Neural progenitor cell (in vitro differentiated cells): ENCODE measurements at regions not wholly inside any gene's neighbourhood (a gene's known extent, or its start where the extent isn't known, plus 50 kb on each side); places are given as distances from the start of the nearest gene placed in this dataset.

Experiments
- DNase-seq: peaks from one replicate; pipeline ENCODE4 v3.0.0-alpha.2; 2016; ENCODE audit warnings: low spot score
- H2AFZ ChIP-seq: fragments of 200-600 bp; sonication (generic); replicated peaks from 2 replicates; pipeline ENCODE4 v1.6.1; 2016; ENCODE audit warnings: antibody characterized with exemption
- H3F3A ChIP-seq: fragments of 200-600 bp; sonication (generic); 2 replicates; pipeline ENCODE4 v1.6.1; 2016; ENCODE audit warnings: antibody characterized with exemption, low read depth
- H3K27ac ChIP-seq: fragments of 200-600 bp; sonication (generic); 2 replicates; pipeline ENCODE4 v1.5.1; 2016; ENCODE audit warnings: mild to moderate bottlenecking
- H3K27me3 ChIP-seq: fragments of 200-600 bp; sonication (generic); 2 replicates; pipeline ENCODE4 v1.6.1; 2016; ENCODE audit warnings: mild to moderate bottlenecking, moderate library complexity
- H3K36me3 ChIP-seq: fragments of 200-600 bp; sonication (generic); 2 replicates; pipeline ENCODE4 v1.5.1; 2016
- H3K4me1 ChIP-seq: fragments of 200-600 bp; sonication (generic); 2 replicates; pipeline ENCODE4 v1.6.1; 2016; ENCODE audit warnings: mixed run types
- H3K4me2 ChIP-seq: fragments of 200-600 bp; sonication (generic); 2 replicates; pipeline ENCODE4 v1.6.1; 2016
- H3K4me3 ChIP-seq: fragments of 200-600 bp; sonication (generic); 2 replicates; pipeline ENCODE4 v1.5.1; 2016
- H3K79me2 ChIP-seq: fragments of 200-600 bp; sonication (generic); 2 replicates; pipeline ENCODE4 v1.6.1; 2016; ENCODE audit warnings: low read depth
- H3K9ac ChIP-seq: fragments of 200-600 bp; sonication (generic); 2 replicates; pipeline ENCODE4 v1.6.1; 2016
- H3K9me3 ChIP-seq: fragments of 200-600 bp; sonication (generic); 2 replicates; pipeline ENCODE4 v1.5.1; 2016; ENCODE audit warnings: low read depth
- H4K20me1 ChIP-seq: fragments of 200-600 bp; sonication (generic); 2 replicates; pipeline ENCODE4 v1.6.1; 2016; ENCODE audit warnings: low read depth
- H3K27ac Mint-ChIP-seq: 3 replicates; pipeline ENCODE4 v1.8.0; 2021; ENCODE audit warnings: mixed read lengths
- H3K27me3 Mint-ChIP-seq: 2 replicates; pipeline ENCODE4 v1.8.0; 2022; ENCODE audit warnings: low read depth, mild to moderate bottlenecking, inconsistent platforms, moderate library complexity, mixed read lengths; ENCODE audit not compliant: insufficient read depth
- H3K36me3 Mint-ChIP-seq: 3 replicates; pipeline ENCODE4 v1.8.0; 2021; ENCODE audit warnings: mixed read lengths
- H3K4me1 Mint-ChIP-seq: 3 replicates; pipeline ENCODE4 v1.8.0; 2021; ENCODE audit warnings: mixed read lengths
- H3K4me3 Mint-ChIP-seq: 3 replicates; pipeline ENCODE4 v1.8.0; 2021; ENCODE audit warnings: mild to moderate bottlenecking, moderate library complexity, mixed read lengths
- H3K9me3 Mint-ChIP-seq: 3 replicates; pipeline ENCODE4 v1.8.0; 2020; ENCODE audit warnings: mixed read lengths
- EZH2 ChIP-seq: fragments of 200-600 bp; sonication (generic); IDR thresholded peaks from 2 replicates; pipeline ENCODE4 v1.6.1; 2017; ENCODE audit warnings: antibody characterized with exemption, mild to moderate bottlenecking, moderate library complexity
- EZH2phosphoT487 ChIP-seq: fragments of 200-600 bp; sonication (generic); IDR thresholded peaks from 2 replicates; pipeline ENCODE4 v1.6.1; 2017; ENCODE audit warnings: antibody characterized with exemption
- TF ChIP-seq, protein P1 (sequence below): fragments of 200-600 bp; sonication (generic); IDR thresholded peaks from 2 replicates; pipeline ENCODE4 v1.5.1; 2017; ENCODE audit warnings: antibody characterized with exemption, mild to moderate bottlenecking

DNA sequence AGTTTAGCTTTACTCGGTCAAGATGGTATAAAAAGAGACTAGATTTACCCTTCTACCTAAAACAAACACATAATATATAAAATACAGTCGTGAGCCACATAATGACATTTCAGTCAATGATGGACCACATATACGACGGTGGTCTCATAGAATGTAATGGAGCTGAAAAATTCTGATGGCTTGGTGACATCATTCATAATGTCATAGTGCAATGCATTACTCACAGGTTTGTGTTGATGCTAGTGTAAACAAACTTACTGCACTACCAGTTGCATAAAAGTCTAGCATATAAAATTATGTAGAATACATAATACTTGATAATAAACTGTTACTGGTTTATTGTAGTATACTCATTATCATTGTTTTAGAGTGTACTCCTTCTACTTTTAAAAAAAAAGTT lies 115.9 kb upstream of the GDNF start:
- H4K20me1 ChIP-seq: no peaks in the 10 kb centered on the region
- TF ChIP-seq EZH2: no peak
- no peak for TF ChIP-seq EZH2phosphoT487
- Mint-ChIP-seq H3K27ac (no peak overlapping the region), H3K36me3 (no peaks in the 10 kb centered on the region), H3K4me3 (no peak overlapping the region), H3K9me3 (peaks cover 18% of the 10 kb centered on the region), H3K27me3 (peaks cover 2% of the 10 kb centered on the region), H3K4me1 (no peaks in the 10 kb centered on the region)
- no peaks in the 10 kb centered on the region for H3K4me1 ChIP-seq
- no peak for DNase-seq
- H3K9me3 ChIP-seq: no peaks in the 10 kb centered on the region
- H3K79me2 ChIP-seq: no peaks in the 10 kb centered on the region
- no peak overlapping the region for H3K9ac ChIP-seq
- H3K4me2 ChIP-seq: no peak overlapping the region
- H3K4me3 ChIP-seq: no peak overlapping the region
- no peaks in the 10 kb centered on the region for H3F3A ChIP-seq
- no peaks in the 10 kb centered on the region for H3K36me3 ChIP-seq
- no peaks in the 10 kb centered on the region for H3K27me3 ChIP-seq
- no peak overlapping the region for H3K27ac ChIP-seq
- H2AFZ ChIP-seq: no peak overlapping the region

DNA sequence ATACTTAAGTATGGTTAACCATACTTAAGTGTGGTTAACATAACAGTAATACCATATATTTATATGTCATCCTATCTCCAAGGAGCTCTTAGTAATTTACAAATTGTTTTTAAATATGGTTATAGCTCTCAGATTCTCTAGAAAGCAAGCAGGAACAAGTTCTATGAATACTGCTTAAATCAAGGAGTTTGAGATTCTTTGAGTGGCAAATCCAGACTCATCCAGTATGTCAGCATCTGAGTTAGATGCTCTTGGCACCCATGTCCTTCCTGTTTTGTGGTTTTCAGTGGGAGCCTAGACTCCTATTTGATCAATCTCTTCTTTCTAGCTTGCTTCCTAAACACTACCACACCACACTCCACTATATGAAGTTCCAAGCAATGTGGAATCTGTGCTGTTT lies 114.7 kb upstream of the GDNF start:
- H3K9me3 ChIP-seq: no peaks in the 10 kb centered on the region
- no peak overlapping the region for H3K4me2 ChIP-seq
- peaks cover 2% of the 10 kb centered on the region for H3K27me3 Mint-ChIP-seq
- no peak overlapping the region for H3K9ac ChIP-seq
- no peak overlapping the region for H3K4me3 ChIP-seq
- H3K36me3 ChIP-seq: no peaks in the 10 kb centered on the region
- no peak overlapping the region for H3K4me3 Mint-ChIP-seq
- no peaks in the 10 kb centered on the region for H3K36me3 Mint-ChIP-seq
- H3K27me3 ChIP-seq: no peaks in the 10 kb centered on the region
- no peaks in the 10 kb centered on the region for H3K4me1 Mint-ChIP-seq
- H3F3A ChIP-seq: no peaks in the 10 kb centered on the region
- no peak for DNase-seq
- no peak overlapping the region for H3K27ac Mint-ChIP-seq
- H3K79me2 ChIP-seq: no peaks in the 10 kb centered on the region
- H4K20me1 ChIP-seq: no peaks in the 10 kb centered on the region
- TF ChIP-seq, protein P1, sequence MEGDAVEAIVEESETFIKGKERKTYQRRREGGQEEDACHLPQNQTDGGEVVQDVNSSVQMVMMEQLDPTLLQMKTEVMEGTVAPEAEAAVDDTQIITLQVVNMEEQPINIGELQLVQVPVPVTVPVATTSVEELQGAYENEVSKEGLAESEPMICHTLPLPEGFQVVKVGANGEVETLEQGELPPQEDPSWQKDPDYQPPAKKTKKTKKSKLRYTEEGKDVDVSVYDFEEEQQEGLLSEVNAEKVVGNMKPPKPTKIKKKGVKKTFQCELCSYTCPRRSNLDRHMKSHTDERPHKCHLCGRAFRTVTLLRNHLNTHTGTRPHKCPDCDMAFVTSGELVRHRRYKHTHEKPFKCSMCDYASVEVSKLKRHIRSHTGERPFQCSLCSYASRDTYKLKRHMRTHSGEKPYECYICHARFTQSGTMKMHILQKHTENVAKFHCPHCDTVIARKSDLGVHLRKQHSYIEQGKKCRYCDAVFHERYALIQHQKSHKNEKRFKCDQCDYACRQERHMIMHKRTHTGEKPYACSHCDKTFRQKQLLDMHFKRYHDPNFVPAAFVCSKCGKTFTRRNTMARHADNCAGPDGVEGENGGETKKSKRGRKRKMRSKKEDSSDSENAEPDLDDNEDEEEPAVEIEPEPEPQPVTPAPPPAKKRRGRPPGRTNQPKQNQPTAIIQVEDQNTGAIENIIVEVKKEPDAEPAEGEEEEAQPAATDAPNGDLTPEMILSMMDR: no peak
- TF ChIP-seq EZH2phosphoT487: no peak
- TF ChIP-seq EZH2: no peak
- no peak overlapping the region for H3K27ac ChIP-seq
- no peak overlapping the region for H2AFZ ChIP-seq
- H3K4me1 ChIP-seq: no peaks in the 10 kb centered on the region
- peaks cover 17% of the 10 kb centered on the region for H3K9me3 Mint-ChIP-seq

DNA sequence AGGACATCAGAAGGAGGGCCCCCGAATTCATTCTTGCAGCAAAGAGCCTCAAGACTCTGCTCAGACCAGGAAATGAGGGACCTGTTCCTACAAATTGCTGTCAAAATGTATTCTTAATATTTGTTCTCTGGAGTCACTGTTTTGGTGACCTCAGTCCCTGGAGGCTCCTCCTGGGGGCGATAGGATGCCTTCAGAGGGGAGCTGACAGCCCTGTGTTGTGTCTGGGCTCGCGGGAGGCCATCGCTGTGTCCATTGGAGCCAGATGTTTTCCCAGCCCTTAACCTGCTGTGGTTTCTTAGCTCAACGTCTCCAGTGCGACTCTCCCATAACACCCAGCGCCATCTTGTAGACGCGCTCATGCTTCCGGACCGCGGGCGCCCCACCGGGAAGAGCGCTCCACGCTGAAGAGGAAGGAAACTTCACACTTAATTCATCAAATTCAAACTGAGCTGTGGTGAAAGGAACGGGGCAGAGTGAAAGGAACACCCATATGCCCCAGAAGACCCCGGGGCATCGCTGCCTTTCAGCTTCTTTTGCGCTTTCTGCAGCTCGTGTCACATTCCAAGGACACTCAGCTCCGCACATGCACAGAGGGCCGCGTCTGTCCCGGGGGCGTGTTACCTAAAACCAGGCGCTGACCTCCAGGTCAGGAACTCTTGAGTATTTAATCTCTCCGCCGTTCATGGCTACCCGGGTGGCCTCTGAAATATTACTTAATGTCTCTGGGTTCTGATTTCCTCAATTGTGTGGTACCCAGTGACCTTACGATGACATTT lies 112.3 kb upstream of the GDNF start:
- H3K9me3 ChIP-seq: no peaks in the 10 kb centered on the region
- no peaks in the 10 kb centered on the region for H3K27me3 ChIP-seq
- Mint-ChIP-seq H3K27me3 (peaks cover 2% of the 10 kb centered on the region), H3K27ac (no peak overlapping the region), H3K4me1 (no peaks in the 10 kb centered on the region), H3K4me3 (no peak overlapping the region), H3K36me3 (no peaks in the 10 kb centered on the region), H3K9me3 (no peaks in the 10 kb centered on the region)
- no peaks in the 10 kb centered on the region for H3K4me1 ChIP-seq
- H2AFZ ChIP-seq: no peak overlapping the region
- no peak for TF ChIP-seq EZH2phosphoT487
- TF ChIP-seq EZH2: no peak
- TF ChIP-seq, protein P1: no peak
- H3K9ac ChIP-seq: no peak overlapping the region
- DNase-seq: no peak
- H3K27ac ChIP-seq: no peak overlapping the region
- no peaks in the 10 kb centered on the region for H3F3A ChIP-seq
- H4K20me1 ChIP-seq: no peaks in the 10 kb centered on the region
- no peak overlapping the region for H3K4me2 ChIP-seq
- H3K36me3 ChIP-seq: no peaks in the 10 kb centered on the region
- no peak overlapping the region for H3K4me3 ChIP-seq
- no peaks in the 10 kb centered on the region for H3K79me2 ChIP-seq

DNA sequence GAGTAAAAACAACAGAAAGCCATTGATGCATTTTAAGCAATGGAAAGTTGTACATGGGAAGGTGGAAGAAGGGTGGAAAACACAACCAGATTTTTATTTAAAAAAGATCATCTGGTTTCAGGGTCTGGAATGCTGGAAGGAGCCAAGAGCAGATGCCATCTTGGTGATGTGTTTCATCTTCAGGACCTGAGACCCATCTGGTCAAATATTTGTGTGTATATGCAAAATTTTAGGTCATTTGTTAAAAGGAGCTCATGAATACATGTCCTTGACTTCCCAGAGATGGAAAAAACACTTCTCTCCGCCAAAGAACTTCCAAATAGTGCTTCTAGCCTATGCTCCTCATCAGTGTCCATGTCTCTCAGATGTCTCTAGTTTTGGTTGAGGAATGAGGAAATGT lies 110.6 kb upstream of the GDNF start:
- Histone ChIP-seq H3K27ac (no peak overlapping the region), H3K36me3 (no peaks in the 10 kb centered on the region), H4K20me1 (no peaks in the 10 kb centered on the region), H3K9me3 (no peaks in the 10 kb centered on the region), H3K4me3 (no peak overlapping the region), H3K79me2 (no peaks in the 10 kb centered on the region), H3K9ac (no peak overlapping the region), H2AFZ (no peak overlapping the region), H3K4me2 (no peak overlapping the region), H3K27me3 (no peaks in the 10 kb centered on the region), H3K4me1 (no peaks in the 10 kb centered on the region), H3F3A (no peaks in the 10 kb centered on the region)
- no peaks in the 10 kb centered on the region for H3K9me3 Mint-ChIP-seq
- no peak for DNase-seq
- no peak overlapping the region for H3K27ac Mint-ChIP-seq
- TF ChIP-seq, protein P1: no peak
- TF ChIP-seq EZH2: no peak
- TF ChIP-seq EZH2phosphoT487: no peak
- no peaks in the 10 kb centered on the region for H3K36me3 Mint-ChIP-seq
- no peaks in the 10 kb centered on the region for H3K4me1 Mint-ChIP-seq
- no peak overlapping the region for H3K4me3 Mint-ChIP-seq
- H3K27me3 Mint-ChIP-seq: peaks cover 3% of the 10 kb centered on the region
